Epithelial cell of proximal tubule (primary cell): ENCODE measurements at regions not wholly inside any gene's neighbourhood (a gene's known extent, or its start where the extent isn't known, plus 50 kb on each side); places are given as distances from the start of the nearest gene placed in this dataset.

Source experiments
- DNase-seq: peaks from one replicate; pipeline ENCODE4 v3.0.0-alpha.2; 2011; ENCODE audit warnings: low read depth
- H3K4me3 ChIP-seq: 2 replicates; pipeline ENCODE4 v1.5.1; 2011; ENCODE audit warnings: low read depth, mild to moderate bottlenecking, low read length
- CTCF ChIP-seq: conservative IDR thresholded peaks from 2 replicates; pipeline ENCODE4 v1.5.1; 2012; ENCODE audit warnings: low read depth, mild to moderate bottlenecking, low read length

GRCh38 chr5:52190737-52191136 lies 597.0 kb upstream of the ITGA1 start:
- no peak for DNase-seq
- H3K4me3 ChIP-seq: no peak overlapping the region
- no peak for TF ChIP-seq CTCF

- TF ChIP-seq CTCF: no peak
- no peak overlapping the region for H3K4me3 ChIP-seq
- no peak for DNase-seq
Observed at GRCh38 chr5:52199833-52200232, 587.9 kb upstream of the ITGA1 start.

GRCh38 chr5:52202256-52202655 lies 585.5 kb upstream of the ITGA1 start:
- H3K4me3 ChIP-seq: no peak overlapping the region
- no peak for DNase-seq
- TF ChIP-seq CTCF: no peak

GRCh38 chr5:52204310-52204709 lies 583.4 kb upstream of the ITGA1 start:
- no peak for DNase-seq
- H3K4me3 ChIP-seq: no peak overlapping the region
- TF ChIP-seq CTCF: no peak
